NCI-H1048 (cell line): ENCODE measurements at regions not wholly inside any gene's neighbourhood (a gene's known extent, or its start where the extent isn't known, plus 50 kb on each side); places are given as distances from the start of the nearest gene placed in this dataset.
"Not testable (repeated sequence)": the region's sequence is repeated elsewhere in the genome, so short reads cannot be mapped to it uniquely, and the experiment has no call there.

ENCODE experiments used
- DNase-seq: peaks from one replicate; lab custom pipeline; 2025; lab: John Stamatoyannopoulos, UW

- no peak for DNase-seq
These were observed 95.4 kb upstream of the WDR11 start for GRCh38 chr10:120755771-120756170.

- no peak for DNase-seq
These were observed 90.9 kb upstream of the WDR11 start for GRCh38 chr10:120760253-120760652.

- DNase-seq: no peak
These were observed 89.2 kb upstream of the WDR11 start for GRCh38 chr10:120761951-120762350.

- DNase-seq: no peak
These were observed 85.8 kb upstream of the WDR11 start for GRCh38 chr10:120765226-120765803.

GRCh38 chr10:120768227-120768626 lies 82.9 kb upstream of the WDR11 start:
- DNase-seq: no peak

- DNase-seq: no peak
These were observed 80.7 kb upstream of the WDR11 start for GRCh38 chr10:120770496-120770895.

GRCh38 chr10:120776442-120776841 lies 74.7 kb upstream of the WDR11 start:
- no peak for DNase-seq

- no peak for DNase-seq
These were observed 68.8 kb upstream of the WDR11 start for GRCh38 chr10:120782336-120782735.

- DNase-seq: no peak
These were observed 68.1 kb upstream of the WDR11 start for GRCh38 chr10:120783098-120783497.

- no peak for DNase-seq
These were observed 67.3 kb upstream of the WDR11 start for GRCh38 chr10:120783867-120784266.

GRCh38 chr10:120788771-120789170 lies 62.4 kb upstream of the WDR11 start:
- DNase-seq: no peak

GRCh38 chr10:120789303-120790203 lies 61.6 kb upstream of the WDR11 start:
- DNase-seq: no peak

- DNase-seq: no peak
These were observed 59.8 kb upstream of the WDR11 start for GRCh38 chr10:120791316-120791715.

- no peak for DNase-seq
These were observed 58.1 kb upstream of the WDR11 start for GRCh38 chr10:120793088-120793487.

- DNase-seq: no peak
These were observed 56.8 kb upstream of the WDR11 start for GRCh38 chr10:120794390-120794789.

- DNase-seq: not testable (repeated sequence)
These were observed 52.9 kb upstream of the WDR11 start for GRCh38 chr10:120798276-120798675.

GRCh38 chr10:120799849-120800248 lies 51.3 kb upstream of the WDR11 start:
- no peak for DNase-seq

- DNase-seq: no peak
These were observed 50.4 kb upstream of the WDR11 start for GRCh38 chr10:120800528-120801323.
